Fibroblast of skin of left quadriceps (primary cell): ENCODE measurements at regions not wholly inside any gene's neighbourhood (a gene's known extent, or its start where the extent isn't known, plus 50 kb on each side); places are given as distances from the start of the nearest gene placed in this dataset.
"Not testable (repeated sequence)": the region's sequence is repeated elsewhere in the genome, so short reads cannot be mapped to it uniquely, and the experiment has no call there.

Experiments used
- DNase-seq, 2 experiments: peaks; one replicate each; pipeline ENCODE4 v3.0.0-alpha.2; 2013; ENCODE audit warnings: low read depth in 2 of 2

DNA sequence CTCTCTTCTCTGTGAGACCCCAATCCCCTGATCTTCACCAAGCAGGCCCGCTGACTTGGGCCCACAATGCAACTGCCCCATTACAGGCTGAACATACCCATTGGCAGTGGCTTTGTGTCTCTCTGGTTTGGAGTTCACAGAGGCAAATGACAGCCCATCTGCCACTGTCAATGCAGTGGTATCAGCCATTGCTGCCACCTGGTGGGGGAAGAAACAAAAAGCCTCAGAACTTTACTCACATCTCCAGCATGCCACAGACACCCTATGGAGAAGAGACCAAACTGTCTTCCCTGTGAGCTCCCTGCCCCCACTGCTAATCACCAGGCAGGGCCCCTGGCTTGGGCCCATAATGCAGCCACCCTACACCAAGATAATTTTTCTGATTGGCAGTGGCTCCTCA is 729.3 kb upstream of the ACTRT1 start:
- DNase-seq: peak in 1 of 2 experiments; percentile 0

DNA sequence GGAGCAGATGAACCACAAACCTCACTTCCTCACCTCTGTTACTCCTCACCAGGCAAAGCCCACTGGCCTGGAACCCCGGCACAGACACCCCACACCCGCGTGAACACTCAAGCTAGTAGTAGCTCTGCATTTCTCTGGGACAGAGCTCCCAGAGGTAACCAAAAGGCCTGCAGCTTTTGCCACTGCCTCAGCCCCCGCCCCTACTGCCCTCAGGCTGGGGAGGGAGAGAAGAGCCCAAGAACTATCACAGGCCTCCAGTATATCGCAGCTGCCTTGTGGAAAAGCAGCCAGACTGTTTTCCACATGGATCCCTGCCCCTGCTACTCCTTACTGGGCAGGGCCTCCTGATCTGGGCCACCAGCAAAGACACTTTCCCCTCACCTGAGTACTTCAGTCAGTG is 728.7 kb upstream of the ACTRT1 start:
- no peak for DNase-seq

DNA sequence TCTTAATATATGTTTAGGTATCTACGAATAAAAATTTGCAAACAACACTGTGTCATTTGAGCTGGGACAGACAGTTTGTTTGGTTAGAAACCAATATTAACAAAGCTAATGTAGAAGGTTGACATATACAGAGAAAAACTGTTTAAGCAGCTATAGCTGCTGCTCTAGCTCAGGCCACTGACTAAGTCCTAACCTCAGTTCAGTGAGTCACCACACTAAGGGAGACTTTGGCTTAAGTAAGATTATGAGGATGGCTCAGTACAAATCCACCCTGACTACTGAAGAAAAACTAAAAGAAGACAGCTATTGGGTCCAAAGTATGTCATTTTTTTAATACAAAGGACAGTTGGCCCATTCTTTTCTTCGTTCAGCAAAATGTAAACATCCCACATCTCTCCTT is 717.3 kb upstream of the ACTRT1 start:
- no peak for DNase-seq

DNA sequence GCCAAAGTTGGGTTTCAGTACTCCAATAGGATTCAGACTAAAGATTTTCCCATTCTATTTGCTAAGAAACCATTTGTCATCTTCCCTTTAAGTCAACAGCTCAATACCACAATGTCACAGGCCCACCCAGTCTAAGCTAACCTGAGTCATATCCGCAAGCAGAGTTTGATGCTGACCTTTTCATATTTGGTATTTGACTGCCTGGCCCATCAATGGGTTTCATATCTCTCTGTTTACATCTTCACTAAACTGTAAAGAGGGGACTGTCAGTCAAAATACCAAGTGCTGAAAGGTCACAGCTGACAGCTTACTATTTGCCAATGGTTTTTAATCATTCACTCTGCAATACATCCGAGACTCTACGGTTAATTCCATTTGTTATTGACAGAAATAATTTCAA is 707.5 kb upstream of the ACTRT1 start:
- DNase-seq: no peak

DNA sequence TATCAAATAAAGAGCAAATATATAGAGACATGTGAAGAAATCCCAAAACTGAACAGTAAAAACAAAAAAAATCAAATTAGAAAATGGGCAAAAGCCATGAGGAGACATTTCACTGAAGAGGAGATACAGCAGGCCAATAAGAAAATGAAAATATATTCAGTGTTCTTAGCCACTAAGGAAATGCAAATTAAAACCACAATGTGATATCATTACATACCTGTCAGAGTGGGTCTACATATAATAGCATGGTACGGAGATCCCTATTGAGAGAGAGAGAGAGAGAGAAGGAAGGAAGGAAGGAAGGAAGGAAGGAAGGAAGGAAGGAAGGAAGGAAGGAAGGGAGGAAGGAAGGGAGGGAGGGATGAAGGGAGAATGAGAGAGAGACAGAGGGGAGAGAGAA is 707.0 kb upstream of the ACTRT1 start:
- no peak for DNase-seq

DNA sequence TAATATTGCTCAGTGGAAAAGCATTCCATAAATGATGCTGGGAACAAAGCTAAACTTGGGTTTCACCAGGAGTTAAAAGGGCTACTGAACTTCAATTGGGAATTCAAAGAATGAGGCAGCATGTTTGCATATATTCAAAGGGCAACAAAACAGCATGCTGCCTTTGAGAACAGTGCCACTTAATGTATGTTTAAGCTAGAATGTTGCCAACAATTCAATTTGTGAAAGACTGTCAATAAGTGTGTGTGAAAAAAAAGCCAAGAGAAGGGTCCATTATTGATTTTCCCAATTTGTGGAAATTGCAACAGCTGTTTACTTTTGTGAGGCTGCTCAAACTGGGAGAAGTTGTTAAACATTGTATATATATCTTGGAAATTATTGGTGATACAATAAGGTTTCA is 701.9 kb upstream of the ACTRT1 start:
- DNase-seq: no peak

DNA sequence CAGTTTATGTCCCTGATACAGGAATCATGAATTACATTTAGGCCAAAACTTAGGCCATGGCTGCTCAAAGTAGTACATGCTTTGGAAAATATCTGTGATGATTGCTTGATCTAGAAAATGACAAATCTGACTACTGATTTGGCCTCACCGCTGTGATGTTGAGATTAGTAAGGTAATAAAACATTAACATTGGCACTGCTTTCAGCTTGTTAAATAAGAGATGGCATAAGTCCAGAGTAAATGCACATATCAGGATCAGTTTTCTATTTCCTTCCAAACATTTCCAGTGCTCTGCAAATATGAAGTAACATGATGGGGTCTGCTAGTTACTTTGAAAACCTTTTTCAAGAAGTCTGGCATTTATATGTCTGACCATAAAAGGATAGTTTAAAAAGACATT is 687.3 kb upstream of the ACTRT1 start:
- DNase-seq: no peak

DNA sequence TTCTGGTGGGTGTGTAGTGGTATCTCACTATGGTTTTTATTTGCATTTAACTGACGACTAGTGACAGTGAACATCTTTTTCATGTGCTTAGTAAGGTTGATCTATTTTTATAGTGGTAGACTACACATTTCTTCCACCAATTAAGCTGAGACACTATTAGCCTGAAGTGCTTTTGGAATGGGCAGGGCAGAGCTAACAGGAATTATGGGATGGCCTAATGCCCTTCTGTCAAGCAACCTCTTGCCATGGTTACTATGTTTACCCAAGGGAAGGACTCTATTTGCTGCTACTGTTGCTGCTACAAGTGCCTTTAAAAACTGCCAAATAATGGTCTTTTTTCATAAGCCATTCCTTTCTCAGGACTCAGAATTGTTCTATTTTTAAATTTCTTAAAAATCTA is 676.7 kb upstream of the ACTRT1 start:
- DNase-seq: no peak

DNA sequence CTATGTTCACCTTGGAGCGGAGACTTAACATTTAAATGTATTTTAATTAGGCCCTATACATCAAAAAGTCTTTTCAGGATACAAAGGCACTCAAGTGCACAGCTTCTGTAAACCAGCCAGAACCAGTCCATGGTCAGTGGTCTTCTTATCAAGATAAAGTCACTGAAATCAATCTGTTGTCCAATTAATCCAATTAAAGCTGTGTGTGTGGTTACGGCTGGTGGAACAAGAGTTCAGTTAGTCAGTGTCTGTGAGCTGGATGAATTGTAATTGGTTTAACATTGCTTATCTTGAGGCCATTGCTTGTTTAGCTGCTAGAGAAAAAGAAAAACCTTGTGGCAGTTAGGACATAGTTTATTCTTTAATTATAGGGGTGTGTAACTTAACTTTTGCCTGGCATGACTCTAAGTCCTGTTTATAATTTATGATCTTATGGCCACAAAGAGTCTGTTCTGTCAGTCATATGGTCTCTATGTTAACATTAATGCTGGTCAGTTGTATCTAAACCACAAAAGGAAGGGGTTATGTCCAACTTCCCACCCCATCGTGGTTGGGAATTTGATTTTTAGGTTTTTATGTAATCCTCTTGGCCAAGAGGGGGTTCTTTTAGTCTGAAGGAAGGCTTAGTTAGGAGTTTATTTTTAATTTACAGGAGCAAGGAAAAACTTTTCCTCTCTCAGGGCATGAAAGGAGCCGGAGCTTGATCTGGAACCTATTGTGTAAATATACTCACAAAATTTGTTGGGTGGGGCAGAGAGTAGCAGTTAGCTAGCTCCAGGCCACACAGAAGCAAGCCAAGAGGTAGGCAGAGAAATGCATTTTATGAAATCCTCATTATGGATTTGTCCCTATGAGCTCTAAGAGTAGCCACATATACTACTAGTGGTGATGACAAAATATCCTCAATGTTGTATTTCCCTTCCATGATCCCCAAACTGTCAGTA is 665.7 kb upstream of the ACTRT1 start:
- DNase-seq: no peak

DNA sequence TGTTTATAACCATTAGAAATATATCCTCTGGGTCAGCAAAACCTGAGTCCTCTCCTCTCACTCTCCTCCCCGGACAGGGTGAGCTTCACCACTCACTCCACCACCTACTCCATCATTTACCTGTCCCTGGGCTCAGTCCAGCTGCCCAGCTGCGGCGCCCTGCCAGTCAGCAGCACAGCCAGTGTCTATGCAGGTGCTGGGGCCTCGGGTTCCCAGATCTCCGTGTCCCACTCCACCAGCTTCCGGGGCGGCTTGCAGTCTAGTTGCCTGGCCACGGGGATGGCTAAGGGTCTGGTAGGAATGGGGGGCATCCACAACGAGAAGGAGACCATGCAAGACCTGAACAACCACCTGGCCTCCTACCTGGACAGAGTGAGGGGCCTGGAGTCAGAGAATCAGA is 662.2 kb upstream of the ACTRT1 start:
- no peak for DNase-seq

DNA sequence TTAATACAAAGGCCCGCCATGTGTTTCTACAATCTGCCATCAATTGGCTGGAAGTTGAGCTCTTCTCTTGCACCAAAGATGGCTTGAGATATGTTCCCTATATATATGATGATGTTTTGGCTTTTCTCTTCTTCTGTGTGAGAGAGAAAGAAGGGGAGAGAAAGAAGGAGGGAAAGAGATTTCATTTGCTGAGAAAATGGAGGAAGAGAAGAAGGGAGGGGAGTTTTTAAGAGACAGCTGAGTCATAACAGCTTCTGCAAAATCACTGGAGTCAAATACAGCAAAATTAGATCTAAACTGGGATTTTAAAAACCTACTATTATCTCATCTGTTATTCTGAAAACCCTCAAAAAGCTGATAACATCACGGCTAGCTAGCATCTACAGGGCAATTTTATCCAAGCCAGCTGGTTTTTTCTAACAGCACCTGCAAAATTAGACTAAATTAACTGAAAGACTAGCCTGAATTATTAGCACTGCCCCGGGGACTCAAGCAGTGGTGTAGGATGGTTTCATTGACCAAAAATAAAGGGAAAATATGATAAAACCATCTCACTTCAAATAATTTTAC is 647.6 kb upstream of the ACTRT1 start:
- DNase-seq: no peak

DNA sequence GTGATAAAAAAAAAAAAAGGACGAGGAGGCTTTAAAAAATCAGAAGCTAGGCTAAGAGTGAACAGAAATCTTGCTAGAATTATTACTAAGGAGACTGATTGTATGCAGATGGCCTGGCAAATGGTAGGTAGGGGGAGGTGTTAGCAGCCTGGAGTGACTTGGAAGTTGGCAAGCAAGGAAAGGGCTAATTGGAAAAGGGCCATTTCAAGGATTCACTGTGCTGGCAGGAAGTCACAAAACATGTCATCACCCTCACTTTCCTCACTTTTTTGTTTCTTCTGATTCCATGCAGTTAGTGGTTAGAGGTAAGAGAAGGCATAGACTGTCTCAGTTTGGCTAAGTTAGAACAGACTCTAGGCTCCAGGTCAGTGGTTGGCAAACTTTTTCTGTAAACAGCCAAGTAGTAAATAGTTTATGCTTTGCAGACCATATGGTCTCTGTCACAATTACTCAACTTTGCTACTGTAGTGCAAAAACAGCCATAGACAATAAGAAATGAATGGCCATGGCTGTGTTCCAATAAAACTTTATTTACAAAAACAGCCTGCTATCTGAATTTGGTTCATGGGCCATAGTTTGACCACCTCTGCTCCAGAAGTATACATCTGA is 646.5 kb upstream of the ACTRT1 start:
- DNase-seq: peak; percentile 72 to 79

DNA sequence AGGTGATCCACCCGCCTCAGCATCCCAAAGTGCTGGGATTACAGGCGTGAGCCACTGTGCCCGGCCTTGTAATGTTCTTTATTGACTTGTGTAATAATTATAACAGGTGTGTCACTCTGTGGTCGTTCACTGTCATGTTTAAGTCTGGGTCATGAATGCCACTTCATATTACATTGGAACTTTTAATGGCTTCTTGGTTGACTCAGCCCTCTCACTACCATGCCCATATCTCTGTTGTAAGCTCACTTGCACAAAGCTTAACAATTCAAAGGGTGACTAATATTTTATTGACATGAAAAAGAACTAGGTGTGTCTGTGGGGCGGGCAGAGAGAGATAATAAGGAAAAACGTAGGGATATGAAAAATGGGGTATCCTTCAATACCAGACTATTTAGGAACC is 639.7 kb upstream of the ACTRT1 start:
- no peak for DNase-seq

DNA sequence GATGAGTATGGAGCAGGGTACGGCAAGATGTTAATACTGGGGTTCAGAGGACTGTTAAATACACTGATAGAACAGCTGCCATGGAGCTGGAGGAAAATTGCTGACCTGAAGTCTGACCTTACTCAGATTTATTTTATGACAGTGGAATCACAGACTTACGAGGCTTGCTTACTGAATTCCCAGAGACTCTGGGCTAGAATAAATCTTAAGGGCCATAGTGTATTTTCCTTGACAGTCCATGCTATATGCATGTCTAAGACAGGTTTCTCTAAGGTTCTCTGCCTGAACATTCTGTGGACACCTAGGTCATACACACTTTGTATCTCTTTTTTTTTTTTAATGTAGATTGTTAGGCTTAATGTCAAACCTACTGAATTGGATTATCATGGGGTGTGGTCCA is 633.2 kb upstream of the ACTRT1 start:
- no peak for DNase-seq

DNA sequence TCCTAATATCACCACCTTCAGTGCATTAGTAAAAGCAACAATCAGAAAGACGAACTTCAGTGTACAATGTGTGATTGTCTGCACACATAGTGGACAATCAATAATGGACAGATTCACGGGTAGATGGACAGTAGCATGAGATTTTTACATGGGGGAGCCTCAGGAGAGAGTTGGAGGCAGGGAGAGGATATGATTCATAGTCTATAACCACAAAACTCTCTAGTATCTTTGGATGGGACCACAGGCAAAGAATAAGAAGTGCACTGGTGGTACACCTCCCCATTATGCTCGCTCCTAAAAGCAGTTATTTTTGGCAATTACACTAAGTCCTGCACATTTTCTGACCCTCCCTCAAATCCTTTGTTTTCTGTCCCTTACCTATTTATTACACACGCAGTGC is 624.4 kb upstream of the ACTRT1 start:
- no peak for DNase-seq

DNA sequence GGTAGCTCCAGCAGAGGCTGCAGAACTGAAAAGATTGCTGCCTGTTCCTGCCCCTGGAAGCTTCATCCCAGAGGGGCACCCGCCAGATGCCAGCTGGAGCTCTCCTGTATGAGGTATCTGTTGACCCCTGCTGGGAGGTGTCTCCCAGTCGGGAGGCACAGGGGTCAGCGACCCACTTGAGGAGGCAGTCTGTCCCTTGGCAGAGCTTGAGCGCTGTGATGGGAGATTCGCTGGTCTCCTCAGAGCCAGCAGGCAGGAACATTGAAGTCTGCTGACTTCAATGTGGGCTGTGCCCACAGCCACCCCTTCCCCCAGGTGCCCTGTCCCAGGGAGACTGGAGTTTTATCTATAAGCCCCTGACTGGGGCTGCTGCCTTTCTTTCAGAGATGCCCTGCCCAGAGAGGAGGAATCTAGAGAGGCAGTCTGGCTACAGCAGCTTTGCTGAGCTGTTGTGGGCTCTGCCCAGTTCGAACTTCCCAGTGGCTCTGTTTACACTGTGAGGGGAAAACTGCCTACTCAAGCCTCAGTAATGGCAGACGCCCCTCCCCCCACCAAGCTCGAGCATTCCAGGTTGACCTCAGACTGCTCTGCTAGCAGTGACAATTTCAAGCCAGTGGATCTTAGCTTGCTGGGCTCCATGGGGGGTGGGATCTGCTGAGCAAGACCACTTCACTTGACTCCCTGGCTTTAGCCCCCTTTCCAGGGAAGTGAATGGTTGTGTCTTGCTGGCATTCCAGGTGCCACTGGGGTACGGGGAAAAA is 622.3 kb upstream of the ACTRT1 start:
- not testable (repeated sequence) for DNase-seq

DNA sequence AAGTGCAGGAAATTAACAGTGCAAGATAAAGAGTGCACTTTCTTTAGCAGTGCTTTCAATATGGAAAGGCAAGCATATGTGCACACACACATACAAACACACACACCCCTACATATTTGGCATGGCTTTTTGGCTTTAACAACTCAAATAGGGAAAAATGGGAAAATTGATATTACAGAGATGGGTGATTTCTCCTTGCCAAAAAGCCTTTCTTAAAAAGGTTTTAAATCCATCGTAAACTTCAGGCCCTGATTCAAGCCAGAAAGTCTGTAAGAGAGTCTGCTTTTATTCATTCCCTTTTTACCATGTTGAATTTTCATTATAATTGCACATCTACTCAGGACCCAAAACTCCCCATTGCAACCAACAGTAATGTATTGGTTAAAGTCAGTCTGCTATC is 612.0 kb upstream of the ACTRT1 start:
- no peak for DNase-seq

DNA sequence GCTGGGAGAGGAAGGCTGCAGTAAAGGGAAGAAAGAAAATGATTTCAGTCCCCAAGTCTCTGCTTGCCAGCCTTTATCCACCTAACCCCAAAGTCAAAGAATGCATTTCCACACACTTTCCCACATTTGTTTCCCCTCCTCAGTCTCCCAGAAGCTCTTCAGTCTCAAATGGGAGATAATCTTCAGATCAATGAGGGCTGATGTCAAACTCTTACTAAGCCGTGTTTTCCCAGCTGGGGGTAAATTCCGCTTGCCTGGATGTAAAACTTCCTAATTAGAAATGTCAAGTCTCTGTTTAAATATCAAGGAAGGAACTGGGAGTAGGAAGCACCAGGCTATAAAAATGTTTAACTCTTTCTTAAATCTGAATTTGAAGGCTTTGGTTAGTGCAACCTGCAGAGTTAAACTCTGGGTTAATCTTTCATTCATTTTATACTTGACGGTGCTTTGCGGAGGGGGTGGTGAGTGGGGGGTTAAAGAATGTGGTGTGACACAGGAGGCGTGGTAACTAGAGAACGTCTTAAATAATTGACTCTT is 601.4 kb upstream of the ACTRT1 start:
- no peak for DNase-seq

DNA sequence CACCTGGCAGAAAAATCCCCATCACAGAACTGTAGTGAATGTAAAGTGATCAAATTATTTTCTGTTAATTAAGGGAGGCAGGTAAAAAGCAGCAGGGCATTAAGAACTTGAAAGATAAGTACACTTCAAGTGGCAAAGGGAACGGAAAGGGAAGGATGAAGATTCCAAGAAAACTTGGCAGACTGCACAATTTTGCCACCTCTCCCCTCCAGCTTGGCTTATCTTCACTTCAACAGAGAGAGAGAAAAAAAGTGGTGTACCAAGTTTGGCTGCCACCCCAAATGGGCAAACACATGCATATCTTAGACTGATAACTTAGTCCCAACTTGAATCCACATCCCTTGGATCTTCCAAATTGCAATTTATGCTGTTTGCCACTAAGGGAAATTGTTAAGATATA is 598.1 kb upstream of the ACTRT1 start:
- no peak for DNase-seq

DNA sequence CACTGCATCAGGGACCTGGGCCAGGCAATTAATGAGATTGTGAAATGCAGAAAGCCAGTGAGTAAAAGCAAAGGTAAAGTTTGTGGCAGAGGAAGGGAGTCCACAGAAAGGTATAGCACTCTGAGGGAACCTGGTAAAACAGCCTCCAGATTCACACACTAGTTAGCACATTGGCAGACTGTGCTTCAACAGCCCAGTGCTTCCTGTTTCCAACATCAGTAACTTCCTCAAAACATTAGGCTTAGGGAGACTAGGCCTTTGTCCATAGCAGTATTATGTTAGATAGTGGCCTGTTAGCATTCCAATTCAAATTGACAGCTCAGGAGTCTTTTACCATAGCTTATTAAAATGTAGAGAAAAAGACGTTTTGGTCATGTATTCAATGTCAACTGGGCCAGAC is 582.6 kb upstream of the ACTRT1 start:
- DNase-seq: no peak

DNA sequence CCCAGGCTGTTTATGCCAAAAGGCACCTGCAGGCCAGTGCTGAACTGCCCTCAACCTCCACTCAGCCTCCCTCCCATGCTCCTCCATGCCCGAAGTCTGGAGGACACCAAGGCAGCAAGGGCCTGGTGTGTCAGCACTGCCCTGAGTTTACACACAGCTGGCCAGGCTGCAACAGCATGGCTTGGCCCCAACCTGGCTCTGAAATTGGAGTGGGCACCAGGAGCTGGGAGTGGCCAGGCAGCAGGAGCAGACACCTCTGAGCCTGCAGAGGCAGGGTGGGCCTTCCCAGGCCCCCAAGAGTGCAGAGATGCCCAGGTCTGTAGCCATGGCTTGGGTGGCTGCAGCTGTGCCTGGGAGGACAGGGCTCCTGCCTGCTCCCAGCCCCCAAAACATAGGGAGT is 571.2 kb upstream of the ACTRT1 start:
- no peak for DNase-seq

DNA sequence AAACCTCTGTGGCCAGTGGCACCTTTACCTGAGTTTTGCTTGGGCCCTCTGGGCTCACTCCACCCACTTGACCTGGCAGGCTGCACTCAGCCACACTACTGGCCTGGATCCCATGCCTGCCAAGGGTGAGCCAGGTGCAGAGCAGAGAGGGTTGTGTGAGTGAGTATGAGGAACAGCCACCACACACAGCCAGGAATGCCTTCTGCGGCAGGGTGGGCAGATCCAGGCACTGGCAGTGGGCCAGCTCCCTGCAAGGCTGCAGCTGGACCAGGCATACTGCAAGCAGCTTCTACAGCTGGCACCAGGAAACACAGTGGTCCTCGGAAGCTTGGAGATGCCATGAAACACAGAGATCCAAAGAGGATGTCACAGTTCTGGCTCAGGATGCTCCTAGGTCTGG is 570.1 kb upstream of the ACTRT1 start:
- DNase-seq: no peak
